Endothelial cell of umbilical vein (primary cell): ENCODE measurements at regions not wholly inside any gene's neighbourhood (a gene's known extent, or its start where the extent isn't known, plus 50 kb on each side); places are given as distances from the start of the nearest gene placed in this dataset.

Experiments used
- JUN ChIP-seq: IDR thresholded peaks from 2 replicates; pipeline ENCODE4 v1.6.1; 2011; ENCODE audit warnings: borderline replicate concordance, low read depth; ENCODE audit not compliant: insufficient read length, insufficient read depth
- MYC ChIP-seq: IDR thresholded peaks from one replicate; pipeline ENCODE4 v1.6.1; 2011; ENCODE audit warnings: mild to moderate bottlenecking, low read depth, low read length
- POLR2A ChIP-seq: IDR thresholded peaks from 2 replicates; pipeline ENCODE4 v1.6.1; 2012; ENCODE audit warnings: low read depth, mild to moderate bottlenecking, control low read depth, low read length
- POLR2AphosphoS5 ChIP-seq: IDR thresholded peaks from 2 replicates; pipeline ENCODE4 v1.6.1; 2012; ENCODE audit warnings: low read depth, mild to moderate bottlenecking, control low read depth, low read length, moderate library complexity; ENCODE audit not compliant: insufficient read depth
- TF ChIP-seq, protein P1 (sequence below), 2 donors: IDR thresholded peaks; 1 replicate in 1 of 2; 2 replicates in 1 of 2; pipeline ENCODE4 v1.5.1; 2011; ENCODE audit warnings: low read length in 2 of 2, mild to moderate bottlenecking in 2 of 2, moderate library complexity in 2 of 2, control low read depth in 1 of 2, inconsistent platforms in 1 of 2, low read depth in 1 of 2; ENCODE audit not compliant: insufficient read depth in 1 of 2; ENCODE audit errors: extremely low read depth in 1 of 2
- TF ChIP-seq, protein P2 (sequence below): IDR thresholded peaks from 2 replicates; pipeline ENCODE4 v1.6.1; 2011; ENCODE audit not compliant: insufficient read depth, insufficient read length

DNA sequence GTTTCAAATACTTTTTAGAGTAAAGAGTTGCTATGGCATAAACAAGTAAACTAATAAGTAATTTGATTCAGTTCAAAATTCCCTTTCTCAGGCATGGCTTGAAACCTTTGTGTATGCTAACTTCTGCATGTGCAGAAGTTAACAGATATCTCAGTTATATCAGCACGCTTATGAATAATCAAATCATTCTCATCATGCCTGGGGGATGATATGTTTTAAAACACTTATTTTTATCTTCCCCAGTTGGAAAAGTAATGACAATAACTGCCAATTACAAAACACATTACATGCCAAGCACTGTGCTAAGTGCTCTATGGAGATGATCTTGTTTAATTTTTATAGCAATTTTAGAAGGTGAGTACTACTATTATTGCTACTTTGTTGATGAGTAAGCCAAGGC is 146.4 kb downstream of the YIPF5 start:
- no peak for TF ChIP-seq POLR2A
- TF ChIP-seq, protein P1, sequence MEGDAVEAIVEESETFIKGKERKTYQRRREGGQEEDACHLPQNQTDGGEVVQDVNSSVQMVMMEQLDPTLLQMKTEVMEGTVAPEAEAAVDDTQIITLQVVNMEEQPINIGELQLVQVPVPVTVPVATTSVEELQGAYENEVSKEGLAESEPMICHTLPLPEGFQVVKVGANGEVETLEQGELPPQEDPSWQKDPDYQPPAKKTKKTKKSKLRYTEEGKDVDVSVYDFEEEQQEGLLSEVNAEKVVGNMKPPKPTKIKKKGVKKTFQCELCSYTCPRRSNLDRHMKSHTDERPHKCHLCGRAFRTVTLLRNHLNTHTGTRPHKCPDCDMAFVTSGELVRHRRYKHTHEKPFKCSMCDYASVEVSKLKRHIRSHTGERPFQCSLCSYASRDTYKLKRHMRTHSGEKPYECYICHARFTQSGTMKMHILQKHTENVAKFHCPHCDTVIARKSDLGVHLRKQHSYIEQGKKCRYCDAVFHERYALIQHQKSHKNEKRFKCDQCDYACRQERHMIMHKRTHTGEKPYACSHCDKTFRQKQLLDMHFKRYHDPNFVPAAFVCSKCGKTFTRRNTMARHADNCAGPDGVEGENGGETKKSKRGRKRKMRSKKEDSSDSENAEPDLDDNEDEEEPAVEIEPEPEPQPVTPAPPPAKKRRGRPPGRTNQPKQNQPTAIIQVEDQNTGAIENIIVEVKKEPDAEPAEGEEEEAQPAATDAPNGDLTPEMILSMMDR (IDR thresholded peaks at IDR 0.05; ENCODE audit: extremely low read depth in 1 of 2, insufficient read depth in 1 of 2, low read depth in 1 of 2, low read length in 2 of 2) = no peak
- no peak for TF ChIP-seq POLR2AphosphoS5
- no peak for TF ChIP-seq MYC
- TF ChIP-seq, protein P2, sequence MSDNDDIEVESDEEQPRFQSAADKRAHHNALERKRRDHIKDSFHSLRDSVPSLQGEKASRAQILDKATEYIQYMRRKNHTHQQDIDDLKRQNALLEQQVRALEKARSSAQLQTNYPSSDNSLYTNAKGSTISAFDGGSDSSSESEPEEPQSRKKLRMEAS = no peak
- no peak for TF ChIP-seq JUN
